ENCODE measurements at regions not wholly inside any gene's neighbourhood (a gene's known extent, or its start where the extent isn't known, plus 50 kb on each side); places are given as distances from the start of the nearest gene placed in this dataset.
"Not testable (repeated sequence)": the region's sequence is repeated elsewhere in the genome, so short reads cannot be mapped to it uniquely, and the experiment has no call there.

DNA sequence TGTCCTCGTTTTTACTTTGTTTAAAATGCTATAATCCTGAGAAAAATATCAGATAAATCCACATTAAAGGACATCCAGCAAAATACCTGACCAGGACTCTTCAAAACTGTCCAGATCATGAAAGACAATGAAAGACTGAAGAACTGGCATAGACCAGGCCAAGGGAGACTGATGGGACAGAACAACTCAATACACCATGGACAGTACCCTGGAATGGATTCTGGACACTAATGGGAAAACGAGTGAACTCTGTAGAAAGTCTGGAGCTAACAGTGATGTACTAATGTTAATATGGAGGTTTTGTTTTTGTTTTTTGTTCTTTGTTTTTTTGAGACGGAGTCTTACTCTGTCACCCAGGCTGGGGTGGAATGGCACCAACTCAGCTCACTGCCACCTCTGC lies 461.4 kb downstream of the CD83 start:
- DNase-seq, result no peak

DNA sequence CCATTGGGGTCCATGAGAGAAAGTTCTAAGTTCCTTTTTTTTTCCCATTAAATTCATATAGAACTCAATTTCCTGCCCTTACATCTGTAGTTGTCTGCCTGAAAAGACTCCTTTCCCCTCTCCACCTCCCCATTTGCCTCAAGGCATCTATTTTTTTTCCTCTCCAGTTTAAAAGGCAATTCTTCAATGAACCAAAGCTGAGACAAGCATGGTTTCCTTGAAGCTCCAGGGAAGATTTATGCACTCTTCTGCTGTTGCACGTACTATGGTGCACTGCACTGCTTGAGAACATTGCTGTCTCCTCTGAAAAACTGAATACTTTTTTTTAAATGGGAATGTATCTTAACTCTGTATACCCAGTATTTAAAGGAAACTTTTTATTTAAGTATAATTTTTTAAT lies 465.2 kb downstream of the CD83 start:
- DNase-seq, result no peak

DNA sequence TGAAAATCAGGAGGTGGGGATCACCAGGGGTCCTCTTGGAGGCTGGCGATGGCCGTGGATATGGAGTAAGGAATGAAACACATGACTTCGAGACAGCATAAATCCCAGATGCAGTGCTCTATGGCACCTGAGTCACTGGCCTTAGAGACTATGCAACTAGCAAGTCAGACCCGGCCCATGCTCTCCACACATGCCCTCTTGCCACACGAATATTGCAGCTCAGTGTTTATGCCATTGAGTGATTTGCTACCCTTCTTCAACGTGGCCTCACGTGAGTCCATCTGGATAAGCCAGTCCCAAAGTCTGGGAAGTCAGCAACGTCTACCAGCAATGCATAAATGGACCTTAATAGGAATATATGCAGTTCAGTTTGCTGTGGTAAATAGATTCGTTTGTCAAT lies 466.3 kb downstream of the CD83 start:
- DNase-seq, result no peak

DNA sequence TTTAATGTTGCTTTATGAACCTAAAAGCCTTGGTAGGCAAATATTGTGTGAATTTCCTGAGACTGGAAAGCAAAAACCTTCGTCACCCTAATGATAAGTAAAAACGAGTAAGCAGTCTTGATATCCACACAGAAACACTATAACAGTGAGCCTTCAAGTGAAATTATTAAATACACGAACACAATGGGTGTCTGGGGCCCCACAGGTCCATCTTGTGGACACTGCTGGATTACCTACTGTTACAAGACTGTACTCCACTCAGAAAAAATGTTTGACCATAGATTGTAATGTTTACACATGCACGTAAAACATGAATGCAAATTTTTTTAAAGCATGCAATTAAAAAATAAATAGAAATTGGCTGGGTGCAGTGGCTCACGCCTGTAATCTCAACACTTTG lies 466.9 kb downstream of the CD83 start:
- no peak for DNase-seq

DNA sequence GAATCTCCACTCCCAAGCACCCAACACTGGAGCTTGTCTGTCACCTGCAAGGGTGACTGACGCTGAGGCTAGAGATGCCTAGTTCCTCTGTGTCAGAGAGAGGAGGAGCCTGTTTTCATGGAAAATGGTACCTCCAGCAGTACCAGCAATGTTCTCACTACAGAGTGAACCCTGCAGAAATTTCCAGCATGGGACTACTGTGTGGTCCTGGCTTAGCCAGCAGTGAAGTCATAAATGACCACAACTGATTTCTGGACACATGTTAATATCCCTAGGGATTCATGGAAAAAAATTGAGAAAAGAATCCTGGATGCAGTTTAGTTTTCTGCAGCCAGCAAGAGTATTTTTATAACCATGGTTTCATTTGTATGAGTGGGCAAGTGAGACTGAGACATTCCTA lies 468.1 kb downstream of the CD83 start:
- DNase-seq, result no peak

DNA sequence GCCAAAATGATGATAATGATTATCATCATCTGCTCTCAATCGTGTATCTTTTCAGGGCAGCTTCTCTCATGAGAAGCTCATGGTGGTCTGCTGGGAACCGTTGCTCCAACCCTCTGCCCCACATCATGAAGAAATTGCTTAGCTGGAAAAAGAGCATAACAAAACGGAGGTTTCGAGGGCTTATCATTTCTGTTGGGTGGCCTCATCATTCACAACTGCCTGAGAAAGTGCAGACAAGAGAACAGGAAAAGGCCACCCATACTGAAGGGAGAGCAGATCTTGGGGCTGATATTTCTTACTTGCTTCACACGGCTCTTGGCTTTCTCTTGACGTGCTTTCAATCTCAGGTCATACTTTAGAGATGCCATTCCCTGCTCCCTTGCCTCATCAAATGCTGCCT lies 471.6 kb downstream of the CD83 start:
- no peak for DNase-seq

DNA sequence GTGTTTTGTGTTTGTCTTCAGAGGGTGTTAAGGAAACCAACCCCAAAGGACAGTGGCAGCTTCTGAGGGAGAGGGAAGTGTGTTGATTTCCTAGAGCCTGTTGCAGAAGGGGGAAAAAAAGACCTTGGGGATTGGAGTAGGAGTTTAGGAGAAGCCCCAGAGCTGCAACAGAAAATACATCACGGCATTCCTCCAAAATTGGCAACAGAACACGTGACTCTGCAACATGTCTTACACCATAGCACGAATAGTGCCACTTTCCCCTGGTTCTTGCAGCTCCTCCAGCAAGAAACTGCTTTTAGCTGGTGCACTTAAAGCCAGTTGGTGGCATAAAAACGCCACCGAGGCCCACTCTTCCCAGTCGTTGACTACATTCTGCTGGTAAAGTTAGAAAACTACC lies 473.0 kb downstream of the CD83 start:
- no peak for DNase-seq

DNA sequence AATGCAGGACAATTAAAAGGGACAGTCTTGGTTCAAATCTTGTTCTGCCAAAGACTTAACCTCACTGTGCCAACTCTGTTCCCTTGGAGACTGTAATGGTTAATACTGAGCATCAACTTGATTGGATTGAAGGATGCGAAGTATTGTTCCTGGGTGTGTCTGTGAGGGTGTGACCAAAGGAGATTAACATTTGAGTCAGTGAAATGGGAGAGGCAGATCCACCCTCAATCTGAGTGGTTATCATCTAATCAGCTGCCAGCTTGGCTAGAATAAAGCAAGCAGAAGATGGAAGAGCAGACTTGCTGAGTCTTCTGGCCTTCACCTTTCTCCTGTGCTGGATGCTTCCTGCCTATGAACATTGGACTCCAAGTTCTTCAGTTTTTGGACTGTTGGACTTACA lies 474.4 kb downstream of the CD83 start:
- no peak for DNase-seq

DNA sequence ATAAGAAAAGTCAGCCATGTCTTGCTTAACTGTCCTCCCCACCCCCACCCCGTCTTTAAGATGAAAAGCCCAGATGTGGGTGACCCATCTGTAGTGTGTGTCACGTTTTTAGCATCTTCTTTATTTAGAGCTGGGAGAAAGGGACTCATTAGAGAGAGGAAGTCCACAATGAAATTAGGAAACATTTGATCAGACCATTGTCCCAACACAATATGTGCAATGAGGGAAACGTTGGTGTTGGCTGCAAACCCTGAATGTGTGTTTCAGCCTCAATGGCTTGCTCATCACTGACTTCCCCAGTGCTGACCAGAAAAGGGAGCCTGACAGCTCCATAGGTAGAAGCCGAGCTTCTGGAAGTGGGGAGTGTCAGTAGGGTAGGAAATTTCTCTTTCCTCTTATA lies 475.7 kb downstream of the CD83 start:
- no peak for DNase-seq

DNA sequence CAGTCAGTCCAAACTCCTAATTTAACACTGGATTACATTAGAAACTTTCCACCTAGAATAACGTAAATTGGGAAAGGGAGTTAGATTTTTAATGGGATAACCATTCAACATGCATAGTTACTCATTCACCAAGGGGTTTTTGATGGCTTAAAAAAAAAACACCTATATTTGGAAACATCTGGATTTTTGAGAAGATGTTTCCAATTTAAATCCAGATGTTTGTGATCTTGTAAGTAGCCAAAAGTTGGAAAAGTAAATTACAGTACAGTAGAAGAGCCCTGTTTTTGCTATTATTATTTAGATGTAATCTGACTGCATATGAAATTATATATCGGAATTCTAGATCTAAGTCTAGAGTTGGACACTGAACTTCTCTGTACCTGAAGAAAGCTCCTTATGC lies 478.2 kb downstream of the CD83 start:
- no peak for DNase-seq

DNA sequence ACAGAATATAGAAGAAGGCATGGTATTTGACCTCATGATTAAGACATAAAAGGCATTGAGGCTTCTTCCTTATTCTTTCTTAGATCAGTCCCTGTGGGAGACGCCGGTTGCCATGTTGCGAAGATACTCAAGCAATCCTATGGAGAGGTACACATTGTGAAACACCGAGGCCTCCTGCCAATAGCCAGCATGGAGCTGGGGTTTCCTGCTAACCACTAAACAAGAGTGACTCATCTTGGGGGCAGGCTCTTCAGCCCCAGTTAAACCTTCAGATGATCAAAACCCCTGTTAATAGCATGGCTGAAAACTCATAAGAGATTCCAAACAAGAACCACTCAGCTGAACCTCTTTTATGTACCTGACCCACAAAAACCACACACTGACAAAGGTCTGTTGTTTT lies 478.8 kb downstream of the CD83 start:
- no peak for DNase-seq

DNA sequence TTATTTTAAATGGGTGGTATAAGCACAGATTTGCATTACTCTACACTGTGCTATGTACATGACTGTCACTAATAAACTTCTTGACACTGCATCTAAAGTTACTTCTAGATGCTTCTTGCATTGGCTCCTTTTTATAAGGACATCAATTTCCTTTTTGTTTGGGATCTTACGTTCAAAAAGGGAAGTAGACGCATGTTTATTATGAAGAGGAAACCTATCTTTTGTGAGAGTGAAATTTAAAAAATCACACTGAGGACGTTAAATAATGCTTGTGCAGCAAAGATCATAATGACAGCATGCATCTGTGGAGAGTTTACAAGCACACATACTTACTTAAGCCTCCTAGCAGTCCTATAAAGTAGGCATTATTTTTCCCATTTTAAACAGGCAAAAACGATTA lies 479.5 kb downstream of the CD83 start:
- DNase-seq, result no peak

DNA sequence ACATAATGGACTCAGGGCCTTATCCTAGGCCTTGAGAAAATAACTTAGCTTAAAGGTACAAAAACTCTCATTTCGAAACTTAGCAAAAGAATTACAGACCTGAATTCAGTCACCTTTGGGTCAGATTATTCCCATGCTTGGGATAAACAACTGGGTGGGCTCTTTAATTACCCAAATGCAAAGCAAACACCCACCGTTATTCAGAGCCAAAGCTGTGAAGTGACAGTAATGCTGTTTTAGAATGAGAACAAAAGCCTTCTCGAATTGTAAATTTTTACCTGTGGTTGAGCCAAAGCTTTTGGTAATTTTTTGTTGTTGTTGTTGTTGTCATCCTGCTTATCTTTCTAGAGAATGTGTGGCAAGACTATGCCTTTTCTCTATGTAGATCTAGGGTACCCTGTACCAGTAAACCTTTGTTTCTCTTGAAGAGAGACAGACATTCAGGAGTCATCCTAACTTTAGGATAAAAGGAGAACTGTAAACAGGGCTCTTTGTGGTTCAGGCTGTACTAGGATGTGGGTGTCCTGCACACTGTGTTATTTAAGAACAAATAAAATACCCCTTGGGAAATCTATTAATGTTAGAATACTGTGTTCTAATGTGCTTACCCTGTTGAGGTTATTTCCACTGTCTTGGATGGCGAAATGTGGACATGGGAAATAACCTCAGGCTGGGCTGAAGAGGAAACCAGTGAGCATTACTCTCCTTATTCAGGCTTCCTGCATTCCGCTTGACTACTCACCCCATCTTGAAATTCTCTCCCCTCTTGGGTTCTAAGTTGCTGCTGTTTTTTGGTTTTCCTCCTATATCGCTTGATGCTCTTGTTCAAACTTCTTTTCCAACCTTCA lies 480.7 kb downstream of the CD83 start:
- no peak for DNase-seq

DNA sequence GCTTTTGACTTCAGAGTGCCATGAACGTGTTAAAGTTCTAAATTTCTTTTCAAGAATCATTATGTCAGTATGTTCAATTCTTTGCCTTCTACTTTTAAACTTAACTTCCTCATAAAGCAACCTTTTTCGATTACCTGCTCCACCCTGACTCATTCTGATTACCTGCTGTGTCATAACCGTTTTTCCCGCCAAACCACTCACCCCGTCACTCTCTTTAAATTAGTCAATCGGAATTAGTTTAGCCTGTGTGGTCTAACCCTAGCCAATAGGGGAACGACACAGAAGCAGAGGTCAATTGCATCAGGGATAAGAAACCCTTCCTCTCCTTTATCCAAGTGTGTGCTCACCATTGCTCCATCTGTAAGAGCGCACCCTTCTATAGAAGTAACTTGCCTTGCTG lies 482.7 kb downstream of the CD83 start:
- not testable (repeated sequence) for DNase-seq

DNA sequence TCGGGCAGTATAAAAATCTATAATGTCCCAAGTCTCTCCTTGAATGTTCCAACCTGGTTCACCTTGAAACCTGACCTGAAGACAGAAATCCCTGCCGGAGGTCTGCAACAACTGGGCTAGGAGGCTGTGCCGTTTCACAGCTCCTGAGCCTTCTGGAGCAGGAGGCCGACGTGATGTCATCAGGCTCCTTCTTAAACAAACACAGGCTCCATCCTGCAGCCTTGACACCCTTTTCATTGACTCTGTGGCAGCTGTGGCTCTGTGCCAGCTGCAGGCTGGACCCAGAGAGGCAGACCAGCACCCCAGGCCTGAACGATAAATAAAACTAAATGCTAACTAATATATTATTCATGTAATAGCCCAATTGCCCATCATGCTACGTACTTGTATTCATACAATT lies 483.9 kb downstream of the CD83 start:
- DNase-seq, result no peak

DNA sequence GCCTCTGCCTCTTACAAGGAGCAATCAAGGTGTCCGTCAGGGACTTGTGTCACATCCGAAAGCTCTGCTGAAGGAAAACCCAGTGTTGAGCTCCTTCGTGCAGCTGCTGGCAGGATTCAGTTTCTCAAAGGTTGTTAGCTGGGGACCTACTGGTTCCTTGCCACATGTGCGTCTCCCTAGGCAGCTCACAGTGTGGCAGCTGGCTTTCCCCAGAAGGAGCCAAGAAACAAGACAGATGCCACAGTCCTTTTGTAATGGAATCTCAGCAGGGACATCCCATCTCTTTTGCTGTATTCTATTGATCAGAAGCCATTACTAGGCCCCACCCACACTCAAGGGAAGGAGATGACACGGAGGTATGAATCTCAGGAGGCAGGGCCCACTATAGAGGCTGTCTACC lies 488.8 kb downstream of the CD83 start:
- no peak for DNase-seq

DNA sequence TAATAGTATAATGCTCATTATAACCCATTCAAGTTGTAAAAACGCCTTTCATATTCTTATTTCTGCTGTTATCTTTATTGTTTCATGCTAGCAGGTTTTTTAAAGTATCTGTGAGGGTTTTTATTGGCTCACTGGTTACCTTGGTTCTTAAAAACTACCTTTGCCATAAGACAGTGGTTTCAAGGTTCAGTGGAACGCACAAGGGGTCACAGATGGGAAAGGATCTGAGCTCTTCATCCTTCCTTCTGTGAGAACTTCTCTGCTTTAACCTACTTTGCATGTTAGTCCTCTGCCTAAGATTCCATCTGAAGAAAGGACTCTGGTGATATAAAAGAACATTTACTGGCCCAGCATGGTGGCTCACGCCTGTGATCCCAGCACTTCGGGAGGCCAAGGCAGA lies 492.6 kb downstream of the CD83 start:
- no peak for DNase-seq

DNA sequence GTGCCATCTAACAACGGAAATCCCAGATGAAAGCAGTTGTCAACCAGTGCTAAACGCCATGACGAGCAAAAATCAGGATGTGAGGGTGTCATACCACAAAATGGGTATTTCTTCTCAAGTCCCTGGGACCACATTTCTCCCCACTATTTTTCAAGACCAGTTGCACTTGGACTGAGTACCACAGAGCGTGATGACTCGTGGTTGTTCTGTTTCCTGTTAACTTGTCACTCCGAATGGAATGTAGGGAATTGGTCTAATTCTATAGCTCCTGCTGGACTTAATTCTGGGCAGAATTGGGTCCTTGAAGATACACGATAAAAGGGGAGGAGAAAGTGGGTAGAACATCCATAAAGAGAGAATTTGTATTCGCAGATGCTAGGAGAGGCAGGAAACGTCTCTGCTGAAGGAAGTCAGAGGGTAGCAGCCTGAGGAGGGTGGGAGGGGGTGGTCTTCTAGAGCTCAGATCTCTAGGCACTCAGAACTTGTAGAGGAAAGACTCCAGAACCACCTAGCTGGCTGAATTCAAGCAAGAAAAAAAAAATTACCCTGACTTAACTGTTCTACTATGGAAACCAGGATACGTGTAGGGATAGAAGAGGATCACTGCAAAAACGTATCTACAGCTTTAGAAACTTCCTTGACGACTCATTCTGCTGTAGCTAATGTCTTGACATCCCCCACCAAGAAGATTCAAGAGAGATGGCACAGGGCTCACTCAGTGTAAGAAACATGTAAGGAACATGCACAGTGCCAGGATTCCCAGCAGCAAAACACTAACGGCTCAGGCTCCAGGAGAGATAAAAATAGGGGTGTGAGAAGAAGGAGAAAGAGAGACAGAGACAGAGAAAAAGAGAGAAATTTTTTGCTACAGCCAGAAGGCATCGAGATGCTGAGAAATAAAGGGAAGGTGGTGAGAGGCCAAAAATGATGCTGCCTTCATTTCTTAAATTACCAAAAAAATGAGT lies 494.7 kb downstream of the CD83 start:
- DNase-seq, result no peak

DNA sequence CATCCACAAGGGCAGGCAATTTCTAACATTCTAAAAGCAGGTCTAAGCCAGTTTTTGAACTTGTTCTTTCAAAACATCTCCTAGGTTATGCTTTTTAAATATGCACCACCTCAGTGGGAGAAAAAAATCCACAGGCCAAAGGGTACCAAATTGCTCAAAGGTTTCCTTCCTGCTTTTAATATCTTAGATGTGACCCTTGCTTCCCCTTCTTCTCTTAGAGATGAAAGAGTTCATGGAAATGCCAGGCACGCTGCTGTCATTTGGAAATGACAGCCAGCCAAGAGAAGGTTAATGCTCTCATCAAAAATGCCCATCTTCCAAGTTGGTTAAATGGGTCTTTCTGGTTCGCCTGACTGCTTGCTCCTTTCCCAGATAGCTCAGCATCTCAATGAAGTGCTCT lies 497.1 kb downstream of the CD83 start:
- DNase-seq, result no peak

DNA sequence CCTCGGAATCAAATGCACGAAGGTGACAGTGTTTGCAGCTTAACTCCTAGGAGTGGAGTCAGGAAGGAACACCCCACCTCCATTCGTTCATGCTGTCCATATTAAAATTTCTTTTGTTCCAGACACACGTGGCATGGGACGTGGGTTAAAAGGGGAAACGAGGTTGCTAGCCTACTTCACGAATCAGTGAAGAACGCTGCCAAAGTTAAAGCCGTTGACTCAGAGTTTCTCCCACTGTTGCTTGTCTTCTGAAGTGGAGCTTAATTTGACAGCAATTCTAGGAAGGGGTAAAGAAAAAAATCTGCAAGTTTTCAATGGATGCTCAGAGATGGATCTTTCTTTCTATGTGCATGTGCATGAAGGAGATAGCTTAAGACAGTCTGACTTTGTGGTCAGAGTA lies 499.1 kb downstream of the CD83 start:
- no peak for DNase-seq

DNA sequence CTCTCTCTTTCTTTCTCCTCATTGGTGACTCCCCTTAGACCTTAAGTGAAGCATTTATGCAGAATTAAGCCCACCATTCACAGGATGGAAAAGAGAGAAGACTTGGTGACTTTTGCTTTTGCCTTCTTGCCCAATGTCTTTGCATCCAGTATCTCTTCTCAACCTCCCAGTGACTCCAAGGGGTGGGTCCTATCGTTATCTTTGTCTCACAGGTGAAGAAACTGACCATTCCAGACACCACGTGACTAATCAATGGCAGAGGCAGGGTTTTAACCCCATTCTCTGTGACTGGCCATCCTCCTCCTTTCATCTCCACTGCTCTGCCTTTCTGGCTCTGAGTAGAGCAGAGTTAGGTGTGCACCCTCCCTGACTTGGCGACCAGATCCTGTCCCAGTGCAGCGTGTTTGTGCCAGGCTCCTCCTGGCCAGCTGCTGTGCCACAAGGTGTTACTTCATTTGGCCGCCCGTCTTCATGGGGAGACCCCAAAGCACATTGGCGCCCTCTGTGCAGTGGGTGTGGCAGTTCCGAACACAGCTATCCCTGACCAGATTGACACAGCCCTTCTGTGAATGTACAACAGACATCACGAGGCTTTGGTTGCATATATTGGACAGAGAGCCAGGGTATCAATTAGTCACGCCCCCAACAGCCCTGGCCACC lies 501.3 kb downstream of the CD83 start:
- DNase-seq, result no peak

DNA sequence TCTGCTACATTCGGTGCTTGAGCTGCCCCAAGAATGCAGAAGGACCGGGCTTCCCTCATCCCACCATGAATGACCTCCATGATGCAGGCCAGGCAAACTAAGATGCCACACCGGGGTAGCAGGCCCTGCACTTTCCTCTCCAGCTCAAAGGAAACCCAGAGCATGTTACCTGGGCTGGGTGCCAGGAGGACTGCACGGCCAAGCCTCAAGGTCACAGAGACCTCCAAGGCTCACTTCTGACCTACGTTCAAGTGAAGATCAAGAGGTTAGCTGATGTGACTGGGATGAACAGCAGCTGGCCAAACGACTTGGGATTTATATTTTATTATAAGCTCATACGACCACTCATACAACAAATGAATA lies 501.8 kb downstream of the CD83 start:
- DNase-seq, result no peak

DNA sequence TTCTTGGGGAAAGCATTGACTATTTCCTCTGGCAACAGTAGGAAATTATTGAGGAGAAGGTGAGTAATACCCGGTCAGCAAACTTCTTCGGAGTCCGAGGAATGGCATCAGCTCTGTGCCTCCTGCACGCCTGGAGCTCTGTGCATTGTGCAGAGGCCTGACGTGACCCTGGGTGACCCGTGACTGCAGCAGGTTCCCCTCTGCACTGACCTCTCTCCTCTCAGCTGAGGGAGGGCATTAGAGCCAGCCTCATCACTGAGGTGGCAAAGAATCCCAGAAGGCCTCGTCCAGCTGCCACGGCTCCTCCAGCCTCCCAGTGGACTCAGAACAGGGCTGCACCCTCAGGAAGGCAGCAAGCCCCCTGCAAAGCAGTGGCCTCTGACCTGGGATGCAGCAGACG lies 502.9 kb downstream of the CD83 start:
- DNase-seq, result no peak

DNA sequence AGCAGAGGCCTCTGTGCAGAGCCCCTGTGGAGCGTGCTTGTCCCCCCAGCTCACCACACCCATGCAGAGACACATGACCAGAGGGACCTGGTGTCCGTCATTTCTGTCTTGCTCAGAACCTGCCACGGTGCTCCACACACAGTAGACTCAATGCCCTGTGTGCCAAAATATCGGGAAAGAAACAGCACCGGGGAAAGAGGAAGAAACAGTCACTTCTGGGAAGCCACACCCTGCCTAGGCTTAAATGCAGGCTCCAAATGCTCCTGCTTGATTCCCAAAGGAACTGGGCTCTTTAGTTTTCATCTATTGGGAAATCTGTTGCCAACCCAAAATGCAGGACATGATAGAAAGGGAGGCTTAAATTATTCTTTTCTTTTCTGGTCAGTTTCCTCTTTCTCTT lies 503.9 kb downstream of the CD83 start:
- no peak for DNase-seq
